Uterus (tissue), 3 donors: ENCODE measurements at regions not wholly inside any gene's neighbourhood (a gene's known extent, or its start where the extent isn't known, plus 50 kb on each side); places are given as distances from the start of the nearest gene placed in this dataset.
A peak's percentile ranks its signal among the peaks of the same experiment; 100 is the strongest.

Experiments
- DNase-seq, 2 donors: peaks; one replicate each; pipeline ENCODE4 v3.0.0-alpha.2; 2019 to 2020
- H3K27ac ChIP-seq, 2 donors: fragments of 200-600 bp; sonication (generic); 1 replicate in 1 of 2; 2 replicates in 1 of 2; pipeline ENCODE4 v1.5.1; 2016 to 2018
- H3K27me3 ChIP-seq, 2 donors: fragments of 200-600 bp; sonication (generic); one replicate each; pipeline ENCODE4 v1.5.1; 2018 to 2019; ENCODE audit warnings: control low read depth in 1 of 2
- H3K36me3 ChIP-seq, 2 donors: fragments of 200-600 bp; sonication (generic); one replicate each; pipeline ENCODE4 v1.5.1; 2019; ENCODE audit warnings: control low read depth in 1 of 2
- H3K4me1 ChIP-seq, 2 donors: fragments of 200-600 bp; sonication (generic); one replicate each; pipeline ENCODE4 v1.5.1; 2018 to 2019; ENCODE audit warnings: control low read depth in 1 of 2
- H3K4me3 ChIP-seq, 2 donors: fragments of 200-600 bp; sonication (generic); 1 replicate in 1 of 2; 2 replicates in 1 of 2; pipeline ENCODE4 v1.5.1; 2018 to 2019; ENCODE audit warnings: mild to moderate bottlenecking in 1 of 2
- H3K9me3 ChIP-seq, 2 donors: fragments of 200-600 bp; sonication (generic); one replicate each; pipeline ENCODE4 v1.5.1; 2019; ENCODE audit warnings: control low read depth in 1 of 2
- CTCF ChIP-seq, 4 experiments: fragments of 200-600 bp in 2 of 4; fragments of 450-650 bp in 2 of 4; sonication (generic) in 2 of 4; IDR thresholded peaks; one replicate each; pipeline ENCODE4 v1.5.1; 2016 to 2019; ENCODE audit warnings: antibody characterized with exemption in 4 of 4, mild to moderate bottlenecking in 2 of 4, moderate library complexity in 1 of 4
- POLR2A ChIP-seq, 2 donors: fragments of 450-650 bp; IDR thresholded peaks; one replicate each; pipeline ENCODE4 v1.6.1; 2016; ENCODE audit warnings: antibody characterized with exemption in 2 of 2, mild to moderate bottlenecking in 1 of 2, moderate library complexity in 1 of 2
- intact Hi-C: fragments of 100-400 bp; cut with DNase I; formaldehyde crosslinking; loops from one replicate; pipeline ENCODE4 v1.15.1; 2023; ENCODE audit warnings: low total_unique reads
- donor health status: DM: yes; HTN: yes; CAD: no.

- H3K36me3 ChIP-seq, result no peaks in the 10 kb centered on the region
- TF ChIP-seq POLR2A (IDR thresholded peaks at IDR 0.05) (no peak), CTCF (IDR thresholded peaks at IDR 0.05) (no peak)
- no peak overlapping the region for H3K27ac ChIP-seq
- no peak for DNase-seq
- no peaks in the 10 kb centered on the region for H3K27me3 ChIP-seq
- no peak overlapping the region for H3K4me3 ChIP-seq
- no peaks in the 10 kb centered on the region for H3K4me1 ChIP-seq
- intact Hi-C loops, result no loop called here
- no peaks in the 10 kb centered on the region for H3K9me3 ChIP-seq
Observed at GRCh38 chr7:10401793-10402192, 571.9 kb upstream of the PHF14 start.

- Histone ChIP-seq H3K4me1 (no peaks in the 10 kb centered on the region), H3K27ac (no peak overlapping the region), H3K9me3 (no peaks in the 10 kb centered on the region), H3K36me3 (no peaks in the 10 kb centered on the region), H3K27me3 (no peaks in the 10 kb centered on the region), H3K4me3 (no peak overlapping the region)
- no peak for TF ChIP-seq POLR2A (IDR thresholded peaks at IDR 0.05)
- peak; percentile 11 to 50 (median 28) for TF ChIP-seq CTCF (IDR thresholded peaks at IDR 0.05)
- intact Hi-C loops, result no loop called here
- no peak for DNase-seq
Observed at GRCh38 chr7:10412422-10413019, 561.2 kb upstream of the PHF14 start.

- Histone ChIP-seq H3K4me3 (no peak overlapping the region), H3K27ac (no peak overlapping the region), H3K36me3 (no peaks in the 10 kb centered on the region), H3K4me1 (no peaks in the 10 kb centered on the region), H3K27me3 (no peaks in the 10 kb centered on the region), H3K9me3 (no peaks in the 10 kb centered on the region)
- no peak for DNase-seq
- no peak for TF ChIP-seq POLR2A (IDR thresholded peaks at IDR 0.05)
- TF ChIP-seq CTCF (IDR thresholded peaks at IDR 0.05), result no peak
- intact Hi-C loops, result no loop called here
Observed at GRCh38 chr7:10418985-10419384, 554.7 kb upstream of the PHF14 start.

GRCh38 chr7:10429031-10429430 lies 544.6 kb upstream of the PHF14 start:
- no peaks in the 10 kb centered on the region for H3K4me1 ChIP-seq
- intact Hi-C loops, result no loop called here
- DNase-seq, result no peak
- TF ChIP-seq CTCF (IDR thresholded peaks at IDR 0.05) (no peak), POLR2A (IDR thresholded peaks at IDR 0.05) (no peak)
- no peaks in the 10 kb centered on the region for H3K27me3 ChIP-seq
- no peaks in the 10 kb centered on the region for H3K36me3 ChIP-seq
- H3K4me3 ChIP-seq, result no peak overlapping the region
- no peak overlapping the region for H3K27ac ChIP-seq
- H3K9me3 ChIP-seq, result no peaks in the 10 kb centered on the region

GRCh38 chr7:10429511-10429910 lies 544.2 kb upstream of the PHF14 start:
- DNase-seq, result no peak
- no peaks in the 10 kb centered on the region for H3K27me3 ChIP-seq
- no peaks in the 10 kb centered on the region for H3K36me3 ChIP-seq
- H3K4me1 ChIP-seq, result no peaks in the 10 kb centered on the region
- H3K4me3 ChIP-seq, result no peak overlapping the region
- no peak overlapping the region for H3K27ac ChIP-seq
- intact Hi-C loops, result no loop called here
- no peak for TF ChIP-seq POLR2A (IDR thresholded peaks at IDR 0.05)
- no peak for TF ChIP-seq CTCF (IDR thresholded peaks at IDR 0.05)
- H3K9me3 ChIP-seq, result no peaks in the 10 kb centered on the region
